RCC 7860 (cell line): ENCODE measurements at regions not wholly inside any gene's neighbourhood (a gene's known extent, or its start where the extent isn't known, plus 50 kb on each side); places are given as distances from the start of the nearest gene placed in this dataset.

Source experiments
- DNase-seq: peaks from one replicate; pipeline ENCODE4 v3.0.0-alpha.2; 2015; ENCODE audit warnings: low spot score
- FAIRE-seq: peaks from 2 replicates; lab custom pipeline; 2012; peaks lifted over from hg19 to GRCh38; lab: Jason Lieb, UNC

- FAIRE-seq = no peak
- no peak for DNase-seq
Measured at GRCh38 chr3:103699228-103699627, 1264.4 kb downstream of the ZPLD1 start.

GRCh38 chr3:103705641-103706040 is 1270.8 kb downstream of the ZPLD1 start:
- FAIRE-seq (no peak), DNase-seq (no peak)

GRCh38 chr3:103706671-103707070 is 1271.9 kb downstream of the ZPLD1 start:
- no peak for FAIRE-seq

GRCh38 chr3:103711670-103712069 is 1276.9 kb downstream of the ZPLD1 start:
- FAIRE-seq (no peak), DNase-seq (no peak)

More at GRCh38 chr3:103706671-103707070, 1271.9 kb downstream of the ZPLD1 start:
- no peak for DNase-seq

GRCh38 chr3:103712320-103713008 is 1277.6 kb downstream of the ZPLD1 start:
- DNase-seq (peak; percentile 60), FAIRE-seq (peak; percentile 59)

GRCh38 chr3:103729547-103729946 is 1294.7 kb downstream of the ZPLD1 start:
- no peak for FAIRE-seq
- no peak for DNase-seq

GRCh38 chr3:103730744-103731143 is 1295.9 kb downstream of the ZPLD1 start:
- no peak for DNase-seq
- no peak for FAIRE-seq

- FAIRE-seq (no peak), DNase-seq (no peak)
Measured at GRCh38 chr3:103752986-103753385, 1318.2 kb downstream of the ZPLD1 start.

GRCh38 chr3:103767635-103768034 is 1332.8 kb downstream of the ZPLD1 start:
- FAIRE-seq (no peak), DNase-seq (no peak)

- FAIRE-seq = no peak
- DNase-seq = no peak
Measured at GRCh38 chr3:103785017-103785416, 1350.2 kb downstream of the ZPLD1 start.

GRCh38 chr3:103785537-103785936 is 1350.7 kb downstream of the ZPLD1 start:
- FAIRE-seq = no peak
- DNase-seq = no peak

- no peak for DNase-seq
- FAIRE-seq = no peak
Measured at GRCh38 chr3:103786296-103786695, 1351.5 kb downstream of the ZPLD1 start.

GRCh38 chr3:103787164-103787871 is 1352.5 kb downstream of the ZPLD1 start:
- FAIRE-seq (no peak), DNase-seq (no peak)

GRCh38 chr3:103787879-103788278 is 1353.1 kb downstream of the ZPLD1 start:
- DNase-seq (no peak), FAIRE-seq (no peak)

- FAIRE-seq = no peak
Measured at GRCh38 chr3:103791786-103792515, 1357.1 kb downstream of the ZPLD1 start.

GRCh38 chr3:103794656-103795055 is 1359.8 kb downstream of the ZPLD1 start:
- DNase-seq (no peak), FAIRE-seq (no peak)

More at GRCh38 chr3:103791786-103792515, 1357.1 kb downstream of the ZPLD1 start:
- DNase-seq = no peak

GRCh38 chr3:103796068-103796467 is 1361.3 kb downstream of the ZPLD1 start:
- DNase-seq = no peak
- FAIRE-seq = no peak

- FAIRE-seq (no peak), DNase-seq (no peak)
Measured at GRCh38 chr3:103803787-103804186, 1369.0 kb downstream of the ZPLD1 start.

- FAIRE-seq (no peak), DNase-seq (no peak)
Measured at GRCh38 chr3:103810167-103810566, 1375.4 kb downstream of the ZPLD1 start.

GRCh38 chr3:103813955-103814354 is 1379.1 kb downstream of the ZPLD1 start:
- FAIRE-seq (no peak), DNase-seq (no peak)

GRCh38 chr3:103818398-103818797 is 1383.6 kb downstream of the ZPLD1 start:
- no peak for FAIRE-seq
- DNase-seq = no peak

GRCh38 chr3:103818800-103819199 is 1384.0 kb downstream of the ZPLD1 start:
- DNase-seq = no peak
- FAIRE-seq = no peak
